Stimulated activated CD4-positive, alpha-beta T cell treated with anti-CD3 and anti-CD28 coated beads, Interleukin-4, amount 100 ng/mL, for 24 hours (primary cell): ENCODE measurements at regions not wholly inside any gene's neighbourhood (a gene's known extent, or its start where the extent isn't known, plus 50 kb on each side); places are given as distances from the start of the nearest gene placed in this dataset.
"Not testable (repeated sequence)": the region's sequence is repeated elsewhere in the genome, so short reads cannot be mapped to it uniquely, and the experiment has no call there.

Experiments
- DNase-seq: peaks from one replicate; pipeline ENCODE4 v3.0.0-alpha.2; 2020

DNA sequence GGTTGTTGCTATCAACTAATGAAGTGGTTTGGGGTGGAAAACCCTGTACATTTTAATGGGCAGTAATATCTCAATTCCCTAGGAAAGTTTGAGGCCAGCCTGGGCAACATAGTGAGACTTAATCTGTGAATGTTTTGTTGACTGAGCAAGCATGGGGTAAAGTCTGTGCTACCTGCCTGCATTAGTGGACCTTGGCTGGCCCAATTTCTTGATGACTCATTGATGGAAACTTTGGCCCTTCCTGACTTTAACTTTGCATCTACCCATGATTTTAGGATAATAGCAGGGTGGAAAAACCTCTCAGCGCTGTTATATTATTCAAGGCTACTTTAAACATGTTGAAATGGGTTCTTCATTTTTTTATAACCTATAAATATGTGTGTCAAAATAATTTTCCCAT, 389.4 kb upstream of the RORB start:
- DNase-seq = no peak

DNA sequence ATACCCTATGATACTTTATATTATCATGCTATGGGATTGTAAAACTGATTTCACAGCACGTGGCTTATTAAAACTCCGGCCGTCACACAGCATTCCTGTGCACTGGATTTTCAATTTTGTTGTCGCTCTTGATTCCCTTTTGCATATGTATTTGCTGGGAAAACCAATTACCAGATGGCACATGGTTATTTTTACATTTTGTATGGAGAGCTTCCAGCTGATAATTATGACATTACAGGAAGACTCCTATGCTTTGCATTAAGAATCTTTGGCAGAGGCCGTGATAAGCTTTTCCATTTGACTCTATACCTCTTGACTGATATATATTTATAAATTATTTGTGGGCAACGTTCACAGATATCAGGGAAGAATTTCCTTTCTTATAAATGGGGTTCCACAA, 381.2 kb upstream of the RORB start:
- no peak for DNase-seq

DNA sequence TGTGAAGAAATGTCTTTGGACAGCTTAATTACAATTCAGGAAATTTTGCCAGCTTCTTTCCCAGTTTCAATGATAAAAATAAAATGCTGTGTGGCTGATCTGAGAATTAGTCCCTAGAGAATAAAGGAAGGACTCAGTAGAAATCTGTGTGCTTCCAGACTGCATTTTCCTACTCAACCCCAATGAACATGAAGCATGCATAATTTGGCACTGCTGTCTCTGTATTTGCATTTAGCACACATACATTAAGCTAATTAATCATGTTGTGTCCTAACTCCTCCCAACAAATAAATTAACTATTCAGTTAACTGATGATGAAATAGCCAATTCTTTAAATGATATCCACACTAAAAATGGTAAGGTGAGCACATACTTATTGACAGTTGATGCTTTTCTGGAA, 380.0 kb upstream of the RORB start:
- no peak for DNase-seq

DNA sequence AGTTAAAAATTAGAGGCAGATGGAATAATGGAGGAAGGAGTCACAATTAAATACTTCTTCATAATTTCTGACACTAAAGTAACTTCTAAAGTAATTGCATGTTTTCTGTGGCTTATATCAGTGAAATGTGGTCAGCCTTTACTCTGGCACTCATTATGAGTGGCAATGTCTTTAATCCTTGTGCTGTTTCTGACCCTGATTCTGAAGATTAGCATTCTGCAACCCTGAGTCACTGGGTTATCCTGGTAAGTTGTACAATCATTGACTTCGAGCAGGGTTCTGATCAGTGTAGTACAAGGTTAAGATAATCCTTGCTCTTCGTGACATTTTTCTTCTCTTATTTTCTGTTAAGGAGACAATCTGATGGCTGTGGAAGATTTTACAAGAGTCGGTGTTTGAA, 379.4 kb upstream of the RORB start:
- DNase-seq = no peak

DNA sequence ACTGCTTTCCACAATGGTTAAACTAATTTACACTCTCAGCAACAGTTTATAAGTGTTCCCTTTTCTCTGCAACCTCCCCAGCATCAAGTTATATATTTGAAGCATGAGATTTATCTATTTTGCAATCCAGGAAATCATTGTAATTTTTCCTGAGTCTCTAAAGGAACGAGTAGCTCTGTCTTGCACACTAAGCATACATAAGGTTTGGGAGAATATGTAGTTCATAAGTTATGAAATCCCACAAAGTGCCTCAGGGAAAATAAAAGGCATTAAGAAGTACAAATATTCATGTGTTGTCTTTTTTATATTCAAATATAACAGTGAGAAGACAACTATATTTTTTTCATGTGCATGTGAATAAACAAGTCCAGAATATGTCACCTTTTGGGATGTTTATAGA, 377.1 kb upstream of the RORB start:
- DNase-seq = no peak

DNA sequence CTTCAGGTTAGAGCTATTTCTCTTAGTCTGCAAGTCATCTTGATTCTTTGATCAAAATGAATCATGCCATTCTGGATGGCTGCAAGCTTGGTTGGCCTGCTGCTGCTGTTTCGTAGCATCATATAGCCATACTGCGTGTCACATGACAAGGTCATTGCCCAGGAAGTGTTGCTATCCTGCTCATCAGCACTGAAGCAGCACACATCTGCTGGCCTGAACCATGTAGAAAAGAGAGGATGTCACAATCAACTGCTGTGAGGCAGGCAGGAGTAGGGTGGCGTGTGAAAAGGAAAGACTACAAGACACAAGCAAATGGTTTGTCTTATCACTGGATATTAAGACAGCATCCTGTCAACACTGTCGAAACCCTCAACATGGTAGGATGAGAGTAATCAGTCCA, 376.7 kb upstream of the RORB start:
- no peak for DNase-seq

DNA sequence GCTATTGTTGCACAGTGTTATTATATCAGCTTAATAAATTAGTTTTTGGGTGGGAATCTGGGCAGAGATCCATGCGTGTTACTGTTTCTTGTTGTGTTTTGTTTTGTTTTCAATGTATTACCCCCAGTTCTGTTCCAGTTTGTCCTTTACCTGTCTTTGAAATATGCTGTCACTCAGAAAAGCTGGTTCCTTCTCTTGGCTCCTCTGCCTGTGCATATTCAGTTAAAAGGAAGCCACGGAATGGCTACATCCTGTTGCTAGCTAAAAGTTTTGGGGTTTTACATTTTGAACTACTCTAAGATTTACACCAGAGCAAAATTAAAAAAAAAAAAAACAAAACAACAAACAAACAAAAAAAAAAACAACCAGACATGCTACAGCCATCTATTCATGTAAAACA, 374.9 kb upstream of the RORB start:
- DNase-seq = no peak

DNA sequence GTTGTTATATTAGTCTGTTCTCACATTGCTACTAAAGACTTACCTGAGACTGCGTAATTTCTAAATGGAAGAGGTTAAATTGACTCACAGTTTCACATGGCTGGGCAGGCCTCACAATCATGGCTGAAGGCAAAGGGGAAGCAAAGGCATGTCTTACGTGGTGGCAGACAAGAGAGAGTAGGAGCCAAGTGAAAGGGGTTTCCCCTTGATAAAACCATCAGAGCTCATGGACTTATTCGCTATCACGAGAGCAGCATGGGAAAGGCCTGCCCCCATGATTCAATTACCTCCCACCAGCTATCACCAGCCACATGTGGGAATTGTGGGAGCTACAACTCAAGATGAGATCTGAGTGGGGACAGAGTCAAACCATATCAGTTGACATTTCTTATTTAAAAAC, 374.5 kb upstream of the RORB start:
- DNase-seq = no peak

DNA sequence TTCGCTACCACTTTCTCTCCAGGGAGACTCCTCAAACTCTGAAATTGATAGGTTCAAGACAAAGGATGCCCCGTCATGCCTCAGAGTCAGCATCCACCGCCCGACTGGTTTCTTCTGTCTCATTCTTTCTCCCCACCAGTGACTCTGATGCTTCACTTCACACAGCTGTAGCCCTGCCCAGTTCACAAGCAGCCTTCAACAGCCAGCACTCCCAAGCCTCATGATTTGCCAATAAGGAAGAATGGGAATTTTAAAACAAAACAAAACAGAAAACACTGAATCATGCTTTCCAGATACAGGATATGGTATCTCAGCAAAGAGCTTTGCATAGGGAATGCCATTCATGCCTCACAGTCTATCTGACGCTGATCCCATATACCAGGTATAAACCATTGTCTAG, 371.2 kb upstream of the RORB start:
- no peak for DNase-seq

DNA sequence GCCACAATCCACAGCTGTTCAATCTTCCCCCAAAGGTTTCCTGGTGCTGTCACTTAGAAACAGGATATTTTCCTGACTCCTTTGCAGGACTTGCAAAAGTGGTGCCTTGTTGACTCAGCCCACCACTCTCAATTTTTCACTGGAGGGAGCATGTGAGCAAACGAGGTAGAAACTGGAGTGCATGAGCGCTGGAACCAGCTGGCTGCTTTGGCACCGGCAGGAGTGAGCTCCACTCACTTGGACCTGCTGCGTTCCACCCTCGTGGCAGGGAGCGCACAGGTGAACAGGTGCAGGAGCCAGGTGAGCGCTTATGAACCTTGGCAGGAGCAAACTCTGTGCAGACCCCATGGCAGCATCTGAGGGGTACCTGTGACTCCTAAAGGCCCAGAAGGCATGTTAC, 364.1 kb upstream of the RORB start:
- DNase-seq = no peak

DNA sequence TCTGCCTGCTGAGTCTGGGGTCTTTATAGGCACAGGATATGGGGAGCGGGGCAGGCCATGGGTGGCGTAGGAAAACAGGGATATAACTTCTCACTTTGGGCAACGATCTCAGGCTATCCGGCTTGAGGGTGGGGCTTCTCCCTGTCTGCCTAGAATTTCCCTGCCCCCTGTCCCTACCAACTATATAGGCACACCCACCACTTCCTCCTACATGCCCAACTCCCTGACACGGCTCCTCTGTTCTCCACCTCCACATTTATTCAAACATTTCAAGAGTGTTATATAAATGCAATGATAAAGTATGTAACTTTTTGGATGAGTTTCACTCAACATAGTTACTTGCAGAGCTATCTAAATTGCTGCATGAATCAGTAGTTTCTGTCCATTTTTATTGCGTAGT, 363.2 kb upstream of the RORB start:
- no peak for DNase-seq

DNA sequence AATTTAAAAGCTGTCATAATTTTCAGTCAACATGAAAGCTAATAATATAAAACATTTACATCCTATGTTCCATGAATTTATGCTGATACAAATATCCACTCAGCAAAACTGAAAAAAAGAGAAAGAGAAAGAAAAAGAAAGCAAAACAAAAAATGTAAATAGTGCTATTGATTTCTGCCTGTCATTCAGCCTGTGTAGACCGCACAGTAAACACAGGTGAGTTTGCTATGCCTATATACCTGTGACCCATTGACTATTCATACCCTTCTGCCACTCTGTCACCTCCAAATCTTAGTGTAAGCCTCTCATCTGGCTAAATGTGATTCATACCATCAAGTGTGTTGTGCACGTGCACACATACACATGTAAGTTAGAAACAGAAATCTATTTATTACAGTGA, 359.0 kb upstream of the RORB start:
- no peak for DNase-seq

DNA sequence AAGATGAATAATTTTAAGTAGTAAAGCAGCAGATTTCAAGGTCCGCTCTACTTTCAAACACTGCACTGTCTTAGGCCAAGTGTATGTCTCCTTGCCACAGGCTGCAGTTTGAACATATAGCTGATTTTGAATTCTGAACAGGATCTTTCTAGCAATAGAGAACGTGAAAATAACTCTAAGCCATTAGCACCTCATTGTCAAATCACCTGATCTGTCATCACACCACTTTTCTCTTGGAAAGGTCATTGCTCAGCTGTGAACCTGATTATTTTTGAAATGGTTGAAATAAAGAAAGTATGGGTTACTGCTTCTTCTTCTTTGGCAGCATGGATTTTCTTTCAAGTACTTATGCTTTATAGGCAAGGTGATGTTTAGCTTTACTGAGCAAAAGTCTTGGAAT, 357.0 kb upstream of the RORB start:
- no peak for DNase-seq

DNA sequence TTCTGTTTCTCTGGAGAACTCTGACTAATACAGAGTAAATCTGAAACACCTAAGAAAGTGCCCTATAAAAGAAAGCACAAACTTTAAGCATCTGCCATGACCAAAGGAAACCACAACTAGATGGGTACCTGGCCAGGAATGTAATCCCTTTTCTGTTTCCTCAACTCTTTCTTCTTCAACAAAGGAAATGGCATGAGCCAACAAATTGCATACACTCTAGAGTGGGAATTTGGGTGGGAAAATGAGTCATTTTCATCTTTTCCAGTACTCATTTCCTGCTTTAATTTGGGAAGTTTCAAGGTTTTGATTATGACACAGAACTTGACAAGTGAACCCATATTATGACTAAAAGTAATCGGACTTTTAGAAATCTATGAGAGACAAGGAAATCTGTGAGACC, 349.2 kb upstream of the RORB start:
- DNase-seq = no peak

DNA sequence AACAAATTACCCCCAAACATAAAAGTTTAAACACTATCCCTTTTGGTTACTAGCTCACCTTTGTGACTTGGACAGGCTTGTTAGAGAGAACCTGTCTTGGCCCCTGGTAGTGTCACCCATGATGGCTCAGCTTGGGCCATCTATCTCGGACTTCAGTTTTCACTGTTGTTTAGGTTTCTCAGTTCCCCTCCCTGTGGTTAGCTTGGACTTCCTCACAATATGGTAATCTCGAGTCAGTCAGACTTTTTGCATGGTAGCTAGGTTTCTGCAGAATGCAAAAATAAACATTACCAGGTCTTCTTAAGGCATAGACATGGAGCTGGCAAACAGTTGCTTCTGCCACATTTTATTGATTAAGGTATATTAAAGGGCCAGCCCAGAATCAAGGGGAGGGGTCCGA, 324.3 kb upstream of the RORB start:
- DNase-seq = no peak

DNA sequence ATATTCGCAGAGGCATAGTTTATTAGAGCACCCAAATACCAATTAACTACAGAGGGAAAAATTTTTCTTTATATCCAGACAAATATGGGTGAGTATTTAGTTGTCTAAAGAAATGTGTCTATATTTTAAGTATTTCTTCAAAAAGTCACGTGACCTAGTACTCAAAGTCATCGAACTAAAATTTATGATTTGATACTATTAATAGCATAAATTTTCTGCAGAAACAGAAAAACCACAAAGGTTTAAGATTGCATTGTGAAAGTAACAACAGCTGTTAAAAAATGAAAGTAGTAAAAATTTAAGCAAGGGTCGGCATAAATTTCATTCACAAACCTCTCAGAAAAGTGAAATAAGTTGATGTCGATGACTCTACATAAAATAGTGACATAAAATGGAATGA, 323.9 kb upstream of the RORB start:
- no peak for DNase-seq

DNA sequence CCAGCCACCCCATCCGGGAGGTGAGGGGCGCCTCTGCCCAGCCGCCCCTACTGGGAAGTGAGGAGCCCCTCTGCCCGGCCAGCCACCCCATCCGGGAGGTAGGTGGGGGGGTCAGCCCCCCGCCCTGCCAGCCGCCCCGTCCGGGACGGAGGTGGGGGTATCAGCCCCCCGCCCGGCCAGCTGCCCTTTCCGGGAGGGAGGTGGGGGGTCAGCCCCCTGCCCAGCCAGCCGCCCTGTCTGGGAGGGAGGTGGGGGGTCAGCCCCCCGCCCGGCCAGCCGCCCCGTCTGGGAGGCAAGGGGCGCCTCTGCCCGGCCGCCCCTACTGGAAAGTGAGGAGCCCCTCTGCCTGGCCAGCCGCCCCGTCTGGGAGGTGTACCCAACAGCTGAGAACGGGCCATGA, 299.4 kb upstream of the RORB start:
- not testable (repeated sequence) for DNase-seq

DNA sequence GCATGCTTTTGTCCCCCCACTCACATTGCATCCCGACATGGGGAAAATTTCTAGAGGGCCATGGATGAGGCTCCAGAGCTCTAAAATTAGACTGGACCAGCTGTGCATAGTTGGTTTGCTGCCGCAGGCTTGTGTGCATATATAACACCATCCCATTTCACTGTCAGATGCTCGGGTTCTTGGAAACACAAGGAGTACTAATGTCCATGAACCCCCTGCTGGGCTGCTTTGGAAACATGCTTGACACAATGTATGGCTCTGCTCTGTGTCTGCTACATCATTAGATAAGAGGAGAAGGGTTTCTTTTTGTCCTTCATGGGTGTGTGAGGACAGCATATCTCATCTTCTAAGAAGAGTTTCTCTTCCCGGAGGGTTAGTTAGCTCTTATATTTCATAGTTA, 292.1 kb upstream of the RORB start:
- DNase-seq = no peak

DNA sequence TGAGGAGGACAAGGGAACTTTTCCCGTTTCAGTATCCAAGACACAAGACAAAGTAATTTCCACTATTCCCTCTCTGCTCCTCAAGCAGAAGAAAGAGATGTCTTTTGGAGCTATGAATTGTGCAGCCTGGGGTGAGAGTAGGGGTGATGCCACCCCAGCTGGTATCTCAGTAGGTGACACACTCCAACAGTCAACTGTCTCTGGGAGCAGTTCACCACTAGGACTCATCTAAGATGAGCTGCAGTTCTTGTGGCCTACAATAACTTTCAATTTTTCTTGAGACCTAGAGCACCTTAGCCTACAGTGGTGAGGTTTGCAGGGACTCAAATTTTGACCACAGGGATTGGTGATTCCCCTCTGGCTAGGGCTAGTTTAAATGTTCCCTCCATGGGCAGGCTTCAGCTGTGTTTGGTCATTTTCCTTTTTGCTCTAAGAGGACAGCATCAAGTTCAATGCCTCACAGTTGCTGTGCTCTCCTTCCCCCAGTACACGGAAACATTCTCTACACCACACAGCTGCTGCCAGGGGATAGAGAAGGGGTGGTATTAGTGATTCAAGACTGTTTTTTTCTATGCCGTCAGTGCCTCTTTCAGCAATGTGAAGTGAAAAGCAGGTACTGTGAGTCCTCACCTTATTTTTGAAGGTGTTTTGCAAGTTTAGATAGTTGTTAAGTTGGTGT, 278.6 kb upstream of the RORB start:
- no peak for DNase-seq

DNA sequence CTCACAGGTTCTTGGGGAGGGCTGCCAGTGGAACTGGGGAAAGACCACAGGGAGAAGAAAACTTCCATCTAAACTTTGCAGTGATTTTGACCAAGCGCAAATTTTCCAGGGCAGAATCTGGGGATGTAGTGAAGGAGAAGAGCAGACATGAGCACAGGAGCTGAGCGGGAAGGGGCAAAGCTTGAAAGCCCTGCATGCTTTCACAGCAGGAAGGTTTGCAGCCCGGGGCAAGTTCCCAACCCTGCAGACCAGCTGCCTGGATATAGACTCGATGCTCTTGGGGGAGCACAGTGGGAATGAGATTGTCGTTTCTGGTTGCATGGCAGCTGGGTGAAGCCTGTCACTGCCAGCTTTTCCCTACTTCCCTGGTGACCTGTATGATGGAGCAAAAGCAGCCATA, 276.8 kb upstream of the RORB start:
- no peak for DNase-seq

DNA sequence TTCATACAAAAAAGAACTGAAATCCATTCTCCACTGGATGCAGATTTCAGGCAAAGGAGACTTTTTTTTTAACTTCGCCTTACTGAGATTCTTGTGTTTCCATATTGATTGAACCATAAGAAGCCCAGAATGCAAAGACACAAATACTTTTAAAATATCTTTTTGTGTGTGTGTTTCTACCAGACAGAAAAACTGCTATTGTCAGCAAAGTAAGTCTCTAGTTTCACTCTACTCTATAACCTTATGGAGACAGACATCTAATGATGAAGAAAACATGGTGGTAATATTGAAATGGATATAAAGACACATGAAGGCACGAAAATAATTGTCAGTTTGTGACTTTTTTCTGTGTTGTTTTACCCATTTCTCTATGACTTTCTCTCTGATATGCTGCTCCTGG, 260.3 kb upstream of the RORB start:
- DNase-seq = no peak

DNA sequence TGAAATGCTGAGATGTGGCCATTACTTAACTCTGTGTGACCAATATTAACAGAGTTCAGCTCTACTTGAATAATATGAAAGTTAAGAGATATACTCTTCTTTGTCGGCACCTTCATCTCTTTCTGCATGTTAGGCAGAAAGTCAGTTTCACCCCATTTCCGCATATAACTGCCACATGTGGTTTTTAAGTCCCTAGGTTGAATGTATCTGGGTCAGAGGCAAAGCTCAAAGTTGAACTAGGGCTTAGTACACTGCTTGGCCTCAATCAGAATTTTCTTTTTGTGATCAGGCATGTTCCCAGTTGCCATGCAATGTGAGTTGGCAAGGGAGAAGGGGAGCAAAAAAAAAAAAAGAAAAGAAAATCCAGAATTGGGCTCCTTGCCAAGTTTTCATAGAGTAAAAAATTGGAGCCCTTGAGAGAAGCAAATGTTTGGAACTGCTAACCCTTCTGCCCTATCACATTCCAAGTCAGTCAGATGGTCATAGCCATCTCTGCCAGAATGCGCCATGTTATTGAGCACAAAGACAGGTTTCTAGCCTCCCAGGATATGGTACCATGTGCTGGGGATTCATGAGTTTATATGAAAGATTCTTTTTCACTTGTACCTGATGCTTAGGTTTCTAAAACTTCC, 251.2 kb upstream of the RORB start:
- no peak for DNase-seq

DNA sequence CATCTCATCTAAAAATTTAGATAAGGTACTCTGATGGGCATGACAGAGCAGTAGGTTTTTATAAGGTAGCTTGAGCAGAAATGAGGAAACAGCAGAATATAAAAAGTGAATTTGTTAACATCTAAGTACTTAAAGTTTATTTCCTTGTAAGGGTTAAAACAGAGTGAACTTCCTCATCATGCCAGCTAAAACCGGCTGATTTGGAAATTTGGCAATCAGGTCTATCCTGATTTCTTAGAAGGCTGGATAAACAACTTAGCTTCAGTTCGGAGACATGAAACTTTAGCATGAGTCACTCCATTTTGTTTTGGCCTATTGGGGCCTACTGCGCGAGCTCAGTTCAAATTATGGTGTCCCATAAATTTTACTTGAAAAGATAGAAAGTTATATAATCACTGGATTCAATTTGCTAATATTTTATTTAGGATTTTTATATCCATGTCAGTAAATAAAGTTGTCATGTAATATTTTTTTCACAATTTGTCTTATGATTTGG, 241.6 kb upstream of the RORB start:
- DNase-seq = no peak

DNA sequence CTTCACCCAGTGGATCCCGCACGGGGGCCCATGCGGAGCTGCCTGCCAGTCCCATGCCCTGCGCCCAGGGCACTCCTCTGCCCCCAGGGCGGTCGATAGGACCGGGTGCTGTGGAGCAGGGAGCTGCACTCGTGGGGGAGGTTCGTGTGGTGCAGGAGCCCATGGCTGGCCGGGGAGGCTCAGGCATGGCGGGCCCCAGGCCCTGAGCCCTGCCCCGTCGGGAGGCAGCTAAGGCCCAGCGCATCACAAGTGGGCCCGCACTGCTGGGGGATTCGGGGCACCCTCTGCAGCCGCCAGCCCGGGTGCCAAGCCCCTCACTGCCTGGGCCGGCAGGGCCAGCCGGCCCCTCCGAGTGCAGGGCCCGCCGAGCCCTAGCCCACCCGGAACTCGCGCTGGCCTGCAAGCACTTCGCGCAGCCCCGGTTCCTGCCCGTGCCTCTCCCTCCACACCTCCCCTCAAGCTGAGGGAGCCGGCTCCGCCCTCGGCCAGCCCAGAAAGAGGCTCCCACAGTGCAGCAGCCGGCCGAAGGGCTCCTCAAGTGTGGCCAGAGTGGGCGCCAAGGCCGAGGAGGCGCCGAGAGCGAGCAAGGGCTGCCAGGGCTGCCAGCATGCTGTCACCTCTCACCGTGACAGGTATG, 221.1 kb upstream of the RORB start:
- DNase-seq = no peak

DNA sequence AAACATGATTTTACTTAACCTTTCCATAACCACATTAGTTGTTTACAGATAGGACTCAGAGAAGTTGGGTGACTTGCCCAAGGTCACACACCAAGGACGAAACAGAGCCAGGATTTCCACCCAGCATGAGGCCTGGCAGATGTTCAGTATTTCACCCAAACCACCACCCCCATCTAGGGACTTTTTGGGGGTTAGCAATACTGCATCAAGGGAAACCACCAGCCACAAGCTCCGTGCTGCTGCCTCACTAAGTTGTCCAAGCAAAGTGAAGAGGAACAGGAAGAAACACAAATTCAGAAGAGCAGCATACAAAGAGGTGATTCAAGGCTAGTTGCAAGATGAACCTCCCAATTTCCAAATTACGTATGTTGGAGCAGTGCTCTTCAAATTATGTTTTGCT, 219.6 kb upstream of the RORB start:
- no peak for DNase-seq
